ENCODE measurements at regions not wholly inside any gene's neighbourhood (a gene's known extent, or its start where the extent isn't known, plus 50 kb on each side); places are given as distances from the start of the nearest gene placed in this dataset.

- no peak overlapping the region for H3K4me3 Mint-ChIP-seq (ENCODE audit: low read depth, unreplicated experiment)
- DNase-seq = no peak
- H3K27me3 Mint-ChIP-seq (ENCODE audit: unreplicated experiment) = no peaks in the 10 kb centered on the region
- no peaks in the 10 kb centered on the region for H3K36me3 Mint-ChIP-seq (ENCODE audit: insufficient read depth, unreplicated experiment)
- H3K27ac Mint-ChIP-seq (ENCODE audit: unreplicated experiment) = no peak overlapping the region
- CTCF ChIA-PET = no interaction called here
- intact Hi-C loops (cut with micrococcal nuclease; ENCODE audit: unreplicated experiment) = no loop called here
- H3K4me1 Mint-ChIP-seq (ENCODE audit: low read depth, unreplicated experiment) = no peaks in the 10 kb centered on the region
- peaks cover 9% of the 10 kb centered on the region for H3K9me3 Mint-ChIP-seq (ENCODE audit: low read depth, unreplicated experiment)
- no TSS peak for BruUV-seq (replicated peaks)
- no peak for TF ChIP-seq CTCF (IDR thresholded peaks at IDR 0.05; ENCODE audit: unreplicated experiment)
Measured at GRCh38 chr6:164114651-164115050, 700.1 kb downstream of the QKI start.

- Mint-ChIP-seq H3K4me3 (ENCODE audit: low read depth, unreplicated experiment) (no peak overlapping the region), H3K27me3 (ENCODE audit: unreplicated experiment) (no peaks in the 10 kb centered on the region), H3K36me3 (ENCODE audit: insufficient read depth, unreplicated experiment) (no peaks in the 10 kb centered on the region), H3K27ac (ENCODE audit: unreplicated experiment) (no peak overlapping the region), H3K4me1 (ENCODE audit: low read depth, unreplicated experiment) (no peaks in the 10 kb centered on the region), H3K9me3 (ENCODE audit: low read depth, unreplicated experiment) (peaks cover 9% of the 10 kb centered on the region)
- TF ChIP-seq CTCF (IDR thresholded peaks at IDR 0.05; ENCODE audit: unreplicated experiment) = no peak
- no peak for DNase-seq
- no TSS peak for BruUV-seq (replicated peaks)
- intact Hi-C loops (cut with micrococcal nuclease; ENCODE audit: unreplicated experiment) = no loop called here
- CTCF ChIA-PET = interaction anchor here (0.5 kb wide), 1 partner anchor 9 kb away, joined by 10 read pairs; no protein-coding TSS in a partner anchor
Measured at GRCh38 chr6:164114051-164114450, 699.5 kb downstream of the QKI start.

GRCh38 chr6:164113637-164114036 lies 699.1 kb downstream of the QKI start:
- TF ChIP-seq CTCF (IDR thresholded peaks at IDR 0.05; ENCODE audit: unreplicated experiment) = no peak

GRCh38 chr6:164109770-164110140 lies 695.2 kb downstream of the QKI start:
- CTCF ChIA-PET = no interaction called here
- H3K27ac Mint-ChIP-seq (ENCODE audit: unreplicated experiment) = no peak overlapping the region
- intact Hi-C loops (cut with micrococcal nuclease; ENCODE audit: unreplicated experiment) = loop anchor here (10.0 kb wide), 1 partner anchor 685 kb away; no protein-coding TSS in a partner anchor
- no peaks in the 10 kb centered on the region for H3K27me3 Mint-ChIP-seq (ENCODE audit: unreplicated experiment)
- no peak for TF ChIP-seq CTCF (IDR thresholded peaks at IDR 0.05; ENCODE audit: unreplicated experiment)
- BruUV-seq (replicated peaks) = no TSS peak
- H3K4me1 Mint-ChIP-seq (ENCODE audit: low read depth, unreplicated experiment) = no peaks in the 10 kb centered on the region
- H3K4me3 Mint-ChIP-seq (ENCODE audit: low read depth, unreplicated experiment) = no peak overlapping the region
- no peak for DNase-seq
- H3K36me3 Mint-ChIP-seq (ENCODE audit: insufficient read depth, unreplicated experiment) = no peaks in the 10 kb centered on the region
- H3K9me3 Mint-ChIP-seq (ENCODE audit: low read depth, unreplicated experiment) = peaks cover 7% of the 10 kb centered on the region

More at GRCh38 chr6:164113637-164114036, 699.1 kb downstream of the QKI start:
- no TSS peak for BruUV-seq (replicated peaks)
- no peak overlapping the region for H3K27ac Mint-ChIP-seq (ENCODE audit: unreplicated experiment)
- no peak overlapping the region for H3K4me3 Mint-ChIP-seq (ENCODE audit: low read depth, unreplicated experiment)
- H3K27me3 Mint-ChIP-seq (ENCODE audit: unreplicated experiment) = no peaks in the 10 kb centered on the region
- no peak for DNase-seq
- H3K36me3 Mint-ChIP-seq (ENCODE audit: insufficient read depth, unreplicated experiment) = no peaks in the 10 kb centered on the region
- intact Hi-C loops (cut with micrococcal nuclease; ENCODE audit: unreplicated experiment) = no loop called here
- CTCF ChIA-PET = interaction anchor here (0.5 kb wide), 1 partner anchor 9 kb away, joined by 10 read pairs; no protein-coding TSS in a partner anchor
- peaks cover 9% of the 10 kb centered on the region for H3K9me3 Mint-ChIP-seq (ENCODE audit: low read depth, unreplicated experiment)
- no peaks in the 10 kb centered on the region for H3K4me1 Mint-ChIP-seq (ENCODE audit: low read depth, unreplicated experiment)
